GM12878 (cell line): ENCODE measurements at regions not wholly inside any gene's neighbourhood (a gene's known extent, or its start where the extent isn't known, plus 50 kb on each side); places are given as distances from the start of the nearest gene placed in this dataset.

Source experiments
- ATAC-seq: fragments of 200-7000 bp; cut with Tn5 transposase; 3 replicates; pipeline ENCODE4 v1.9.1; 2020; ENCODE audit warnings: mild to moderate bottlenecking, moderate library complexity
- BruUV-seq: library from RNA; stranded (reverse); fragments of 400-500 nt; replicated peaks from 2 replicates; lab custom pipeline; 2021; lab: Mats Ljungman, UMichigan
- CTCF ChIA-PET: fragments of 300-600 bp; sonication (Branson Sonifier 250); formaldehyde crosslinking; extraction: SDS; loops from one replicate; lab custom pipeline; 2021; ENCODE audit warnings: inconsistent platforms; lab: Yijun Ruan, JAX
- POLR2A ChIA-PET: fragments of 350-600 bp; formaldehyde crosslinking; extraction: SDS; loops from one replicate; lab custom pipeline; 2021; ENCODE audit warnings: inconsistent platforms; lab: Charles Lee
- RAD21 ChIA-PET: fragments of 300-600 bp; sonication (Branson Sonifier 250); formaldehyde crosslinking; loops from one replicate; lab custom pipeline; 2023; ENCODE audit warnings: antibody characterized with exemption; ENCODE audit not compliant: unreplicated experiment; lab: Charles Lee
- SMC1A ChIA-PET: fragments of 300-600 bp; sonication (Branson Sonifier 250); formaldehyde crosslinking; loops from one replicate; lab custom pipeline; 2023; ENCODE audit not compliant: unreplicated experiment, uncharacterized antibody; lab: Charles Lee
- DNase-seq: peaks from one replicate; pipeline ENCODE4 v3.0.0-alpha.2; 2011; ENCODE audit warnings: low read depth, low spot score
- FAIRE-seq: peaks from 3 replicates; lab custom pipeline; 2011; peaks lifted over from hg19 to GRCh38; lab: Jason Lieb, UNC
- H2AFZ ChIP-seq: 2 replicates; pipeline ENCODE4 v1.6.0; 2011; ENCODE audit warnings: low read depth, low read length, control low read depth; ENCODE audit not compliant: control insufficient read depth
- H3K27ac ChIP-seq: 2 replicates; pipeline ENCODE4 v1.5.1; 2011; ENCODE audit warnings: control low read depth; ENCODE audit not compliant: control insufficient read depth, insufficient read depth
- H3K27me3 ChIP-seq, 2 experiments: replicated peaks in 1 of 2; 2 replicates each; pipeline versions ENCODE4 v1.6.0 to v1.6.1; 2011; ENCODE audit warnings: low read length in 1 of 2; ENCODE audit not compliant: control insufficient read depth in 2 of 2, insufficient read depth in 2 of 2
- H3K36me3 ChIP-seq, 2 experiments: 2 replicates each; pipeline ENCODE4 v1.5.1; 2011; ENCODE audit warnings: low read length in 1 of 2; ENCODE audit not compliant: control insufficient read depth in 2 of 2, insufficient read depth in 2 of 2
- H3K4me1 ChIP-seq: 2 replicates; pipeline ENCODE4 v1.6.1; 2011; ENCODE audit warnings: mild to moderate bottlenecking, low read length, moderate library complexity, mixed read lengths; ENCODE audit not compliant: control insufficient read depth, insufficient read depth
- H3K4me2 ChIP-seq: 2 replicates; pipeline ENCODE4 v1.6.0; 2011; ENCODE audit warnings: control low read depth; ENCODE audit not compliant: control insufficient read depth, insufficient read depth
- H3K4me3 ChIP-seq: fragments of 200-600 bp; sonication (generic); 2 replicates; pipeline ENCODE4 v1.5.1; 2016
- H3K79me2 ChIP-seq: 2 replicates; pipeline ENCODE4 v1.6.0; 2011; ENCODE audit warnings: low read length; ENCODE audit not compliant: control insufficient read depth, insufficient read depth
- H3K9ac ChIP-seq: 2 replicates; pipeline ENCODE4 v1.8.0; 2011; ENCODE audit warnings: low read length, control low read depth, mixed read lengths; ENCODE audit not compliant: control insufficient read depth, insufficient read depth
- H3K9me3 ChIP-seq: replicated peaks from 3 replicates; pipeline ENCODE4 v1.5.1; 2011; ENCODE audit warnings: mild to moderate bottlenecking, low read length; ENCODE audit not compliant: control insufficient read depth, insufficient read depth
- H4K20me1 ChIP-seq: 2 replicates; pipeline ENCODE4 v1.6.0; 2011; ENCODE audit not compliant: control insufficient read depth, insufficient read depth
- ATF7 ChIP-seq: fragments of 450-650 bp; IDR thresholded peaks from 2 replicates; pipeline ENCODE4 v1.6.1; 2016; ENCODE audit warnings: low read depth, mild to moderate bottlenecking
- CBX3 ChIP-seq: fragments of 200-600 bp; sonication (generic); IDR thresholded peaks from 2 replicates; pipeline ENCODE4 v1.6.1; 2016; ENCODE audit warnings: low read depth, borderline replicate concordance
- ETV6 ChIP-seq, 2 experiments: fragments of 450-650 bp in 1 of 2; IDR thresholded peaks in 1 of 2; conservative IDR thresholded peaks in 1 of 2; 2 replicates each; pipeline ENCODE4 v1.6.1; 2014; ENCODE audit warnings: antibody characterized with exemption in 1 of 2, borderline replicate concordance in 1 of 2, low read depth in 1 of 2, mild to moderate bottlenecking in 1 of 2, moderate library complexity in 1 of 2
- NFYB ChIP-seq: IDR thresholded peaks from 2 replicates; pipeline ENCODE4 v1.6.1; 2011; ENCODE audit warnings: low read depth, mild to moderate bottlenecking, low read length, improper control_type of control experiment, moderate library complexity; ENCODE audit not compliant: insufficient read depth
- RUNX3 ChIP-seq: IDR thresholded peaks from 2 replicates; pipeline ENCODE4 v1.6.1; 2012; ENCODE audit warnings: low read length, inconsistent platforms
- SMAD5 ChIP-seq: IDR thresholded peaks from 2 replicates; pipeline ENCODE4 v1.6.1; 2016; ENCODE audit warnings: antibody characterized with exemption, low read depth
- TCF3 ChIP-seq: IDR thresholded peaks from 2 replicates; pipeline ENCODE4 v1.6.1; 2012; ENCODE audit warnings: low read depth, mild to moderate bottlenecking, low read length, borderline replicate concordance; ENCODE audit not compliant: insufficient read depth
- WGBS: methylation state at CpG from one replicate; pipeline ENCODE4 v1.1.6; 2016; ENCODE audit warnings: low lambda C conversion rate; ENCODE audit not compliant: insufficient replicate concordance, insufficient coverage; ENCODE audit errors: missing lambda C conversion rate; 5-methylcytosine and 5-hydroxymethylcytosine counted together
- in situ Hi-C: fragments of 300-500 bp; cut with MboI; formaldehyde crosslinking; loops from 9 replicates; pipeline ENCODE4 v1.14.3; 2018; ENCODE audit warnings: mixed read lengths
- intact Hi-C: fragments of 100-400 bp; cut with micrococcal nuclease; formaldehyde crosslinking; loops from one replicate; pipeline ENCODE4 v1.14.2; 2022; ENCODE audit not compliant: unreplicated experiment

DNA sequence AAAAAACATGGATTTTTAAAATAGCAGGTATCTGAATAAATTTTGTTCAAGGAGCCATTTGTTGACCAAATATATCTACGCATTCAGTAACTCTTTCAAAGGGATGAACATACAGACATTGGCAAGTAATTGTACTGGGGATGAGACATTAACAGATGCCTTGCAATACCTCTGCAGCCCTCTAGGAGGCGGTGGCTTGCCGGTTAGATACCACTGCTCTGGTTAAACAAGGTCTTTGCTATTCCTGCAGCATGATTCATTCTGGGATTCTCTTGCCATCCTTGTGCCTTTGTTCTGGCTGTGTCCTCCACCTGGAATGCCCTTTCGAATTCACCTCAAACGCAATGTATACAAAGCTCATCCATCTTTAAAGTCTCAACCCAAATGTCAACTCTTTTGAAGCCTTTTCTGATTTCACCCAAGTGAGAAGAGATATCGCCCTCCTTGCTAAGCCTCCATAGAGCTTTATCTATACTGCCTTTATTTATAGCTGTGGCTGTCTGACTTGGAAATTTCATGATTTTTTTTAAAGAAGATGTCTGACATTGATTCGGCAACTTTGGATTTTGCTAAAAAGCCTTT is 131.0 kb upstream of the SRRM4 start (continued):
- TF ChIP-seq ATF7 = no peak
- TF ChIP-seq SMAD5 = no peak
- TF ChIP-seq RUNX3 = no peak
- no peak for TF ChIP-seq ETV6 (conservative IDR thresholded peaks at IDR 0.05 in 1 of 2, IDR thresholded peaks at IDR 0.05 in 1 of 2; ENCODE audit: borderline replicate concordance in 1 of 2, low read depth in 1 of 2)
- TF ChIP-seq, all 136 proteins: peak for 2

DNA sequence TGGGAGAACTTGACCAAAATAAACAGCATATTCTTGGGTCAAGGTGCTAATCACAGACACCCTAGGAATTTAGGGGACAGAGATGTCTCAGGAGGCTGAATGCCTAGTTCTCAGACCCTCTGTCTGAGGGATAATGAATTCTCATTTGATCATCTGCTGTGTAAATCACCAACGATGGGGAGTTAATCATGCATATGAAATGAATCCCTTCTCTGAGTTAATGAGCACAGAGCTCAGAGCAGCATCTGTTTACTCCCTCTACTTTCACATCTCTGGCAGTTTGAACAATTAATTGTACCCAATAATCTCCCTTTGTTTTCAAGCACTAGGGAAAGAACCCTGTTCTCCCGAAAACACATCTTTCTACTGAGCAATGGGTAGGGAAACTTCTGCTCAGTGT is 129.4 kb upstream of the SRRM4 start:
- SMC1A ChIA-PET = no interaction called here
- Histone ChIP-seq H3K4me1 (no peaks in the 10 kb centered on the region), H3K4me2 (no peak overlapping the region)
- TF ChIP-seq CBX3 (no peak), NFYB (no peak), TCF3 (no peak)
- TF ChIP-seq, all 136 proteins: peak for 0
- in situ Hi-C loops = no loop called here
- ChIA-PET CTCF (no interaction called here), POLR2A (no interaction called here), RAD21 (no interaction called here)
- no peaks in the 10 kb centered on the region for H3K9me3 ChIP-seq
- no TSS peak for BruUV-seq
- intact Hi-C loops = no loop called here
- FAIRE-seq (no peak), DNase-seq (no peak), ATAC-seq (no peak)
- no peaks in the 10 kb centered on the region for H3K79me2 ChIP-seq
- no peaks in the 10 kb centered on the region for H3K36me3 ChIP-seq
- H3K4me3 ChIP-seq = no peak overlapping the region
- no peak overlapping the region for H3K9ac ChIP-seq
- no peaks in the 10 kb centered on the region for H4K20me1 ChIP-seq
- 21% methylated on average over 2 of the region's 2 CpGs for WGBS
- H3K27me3 ChIP-seq = no peaks in the 10 kb centered on the region
- H2AFZ ChIP-seq = no peak overlapping the region
- no peak overlapping the region for H3K27ac ChIP-seq
